Colonic mucosa (tissue), 4 donors: ENCODE measurements at regions not wholly inside any gene's neighbourhood (a gene's known extent, or its start where the extent isn't known, plus 50 kb on each side); places are given as distances from the start of the nearest gene placed in this dataset.

Source experiments
- DNase-seq: peaks from one replicate; pipeline ENCODE4 v3.0.0-alpha.2; 2020
- H3K27ac ChIP-seq: fragments of 200-600 bp; one replicate; pipeline ENCODE4 v1.8.0; 2021
- H3K27me3 ChIP-seq: fragments of 200-600 bp; one replicate; pipeline ENCODE4 v1.8.0; 2021
- H3K36me3 ChIP-seq: fragments of 200-600 bp; one replicate; pipeline ENCODE4 v1.8.0; 2021
- H3K4me1 ChIP-seq: fragments of 200-600 bp; one replicate; pipeline ENCODE4 v1.8.0; 2021; ENCODE audit warnings: mild to moderate bottlenecking
- H3K4me3 ChIP-seq: fragments of 200-600 bp; one replicate; pipeline ENCODE4 v1.8.0; 2021
- H3K9ac ChIP-seq, 2 donors: one replicate each; pipeline ENCODE4 v1.7.0; 2013; ENCODE audit warnings: control low read depth in 2 of 2, low read depth in 2 of 2, low read length in 2 of 2
- H3K9me3 ChIP-seq: fragments of 200-600 bp; one replicate; pipeline ENCODE4 v1.8.0; 2021
- intact Hi-C: fragments of 100-400 bp; cut with DNase I; formaldehyde crosslinking; loops from one replicate; pipeline ENCODE4 v1.14.1; 2022
- TF ChIP-seq, protein P1 (sequence below): fragments of 200-600 bp; IDR thresholded peaks from one replicate; pipeline ENCODE4 v1.8.0; 2022; ENCODE audit warnings: antibody characterized with exemption, mild to moderate bottlenecking
- donor health status: healthy.
- donor health status: DM: no; HTN: no; CAD: no.
- donor health status: DM: no; HTN: no; CAD: no.

DNA sequence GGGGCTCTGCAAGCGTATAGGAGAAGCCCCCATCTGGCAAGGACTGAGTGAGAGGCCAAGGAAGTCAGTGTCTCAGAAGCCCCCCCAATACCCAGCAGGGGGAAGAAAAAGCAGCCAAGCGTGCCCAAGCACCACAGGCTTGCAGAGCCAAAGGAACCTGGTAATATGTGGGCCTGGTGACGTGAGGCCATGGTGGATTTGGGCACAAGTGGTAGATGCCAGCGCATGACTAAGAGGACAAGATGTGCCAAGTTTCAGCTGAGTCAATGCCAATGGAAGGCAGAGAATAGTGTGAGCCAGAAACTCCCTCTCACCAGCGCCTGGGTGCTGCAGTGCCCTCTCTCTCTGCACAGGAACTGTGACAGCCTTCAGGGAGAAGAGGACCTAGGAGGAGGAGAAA lies 110.0 kb downstream of the QRSL1 start:
- DNase-seq: no peak
- Histone ChIP-seq H3K9me3 (no peaks in the 10 kb centered on the region), H3K27me3 (no peaks in the 10 kb centered on the region), H3K27ac (no peak overlapping the region), H3K9ac (peak overlapping the region in 1 of 2 donors; percentile 6), H3K4me3 (no peak overlapping the region), H3K4me1 (peaks cover 4% of the 10 kb centered on the region), H3K36me3 (no peaks in the 10 kb centered on the region)
- intact Hi-C loops: loop anchor here (10.0 kb wide), 1 partner anchor 235 kb away; the partner anchor contains the start of gene CD24
- TF ChIP-seq, protein P1, sequence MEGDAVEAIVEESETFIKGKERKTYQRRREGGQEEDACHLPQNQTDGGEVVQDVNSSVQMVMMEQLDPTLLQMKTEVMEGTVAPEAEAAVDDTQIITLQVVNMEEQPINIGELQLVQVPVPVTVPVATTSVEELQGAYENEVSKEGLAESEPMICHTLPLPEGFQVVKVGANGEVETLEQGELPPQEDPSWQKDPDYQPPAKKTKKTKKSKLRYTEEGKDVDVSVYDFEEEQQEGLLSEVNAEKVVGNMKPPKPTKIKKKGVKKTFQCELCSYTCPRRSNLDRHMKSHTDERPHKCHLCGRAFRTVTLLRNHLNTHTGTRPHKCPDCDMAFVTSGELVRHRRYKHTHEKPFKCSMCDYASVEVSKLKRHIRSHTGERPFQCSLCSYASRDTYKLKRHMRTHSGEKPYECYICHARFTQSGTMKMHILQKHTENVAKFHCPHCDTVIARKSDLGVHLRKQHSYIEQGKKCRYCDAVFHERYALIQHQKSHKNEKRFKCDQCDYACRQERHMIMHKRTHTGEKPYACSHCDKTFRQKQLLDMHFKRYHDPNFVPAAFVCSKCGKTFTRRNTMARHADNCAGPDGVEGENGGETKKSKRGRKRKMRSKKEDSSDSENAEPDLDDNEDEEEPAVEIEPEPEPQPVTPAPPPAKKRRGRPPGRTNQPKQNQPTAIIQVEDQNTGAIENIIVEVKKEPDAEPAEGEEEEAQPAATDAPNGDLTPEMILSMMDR: no peak

DNA sequence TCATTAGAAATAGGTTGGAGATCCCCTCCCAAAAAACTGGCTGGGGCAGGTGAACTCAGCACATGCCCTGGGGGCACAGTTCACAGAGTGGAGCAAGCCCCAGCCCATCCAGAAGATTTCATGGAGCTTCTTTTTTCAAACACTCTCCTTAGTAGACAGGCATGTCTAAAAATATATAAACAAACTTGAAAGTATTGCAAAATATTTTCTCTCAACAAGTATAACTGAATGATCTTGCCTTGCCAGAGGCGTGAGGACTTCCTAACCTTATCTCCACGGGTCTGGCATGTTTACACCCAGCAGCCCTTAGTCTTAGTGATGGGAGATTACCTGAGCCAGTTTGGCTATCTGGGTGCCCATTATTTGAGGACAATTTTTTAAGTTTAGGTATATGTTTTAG lies 107.1 kb downstream of the QRSL1 start:
- Histone ChIP-seq H3K36me3 (no peaks in the 10 kb centered on the region), H3K4me1 (peaks cover 4% of the 10 kb centered on the region), H3K27me3 (no peaks in the 10 kb centered on the region), H3K9me3 (no peaks in the 10 kb centered on the region), H3K9ac (no peak overlapping the region), H3K4me3 (no peak overlapping the region), H3K27ac (no peak overlapping the region)
- TF ChIP-seq, protein P1: no peak
- peak; percentile 13 for DNase-seq
- intact Hi-C loops: loop anchor here (10.0 kb wide), 1 partner anchor 238 kb away; the partner anchor contains the start of gene CD24

DNA sequence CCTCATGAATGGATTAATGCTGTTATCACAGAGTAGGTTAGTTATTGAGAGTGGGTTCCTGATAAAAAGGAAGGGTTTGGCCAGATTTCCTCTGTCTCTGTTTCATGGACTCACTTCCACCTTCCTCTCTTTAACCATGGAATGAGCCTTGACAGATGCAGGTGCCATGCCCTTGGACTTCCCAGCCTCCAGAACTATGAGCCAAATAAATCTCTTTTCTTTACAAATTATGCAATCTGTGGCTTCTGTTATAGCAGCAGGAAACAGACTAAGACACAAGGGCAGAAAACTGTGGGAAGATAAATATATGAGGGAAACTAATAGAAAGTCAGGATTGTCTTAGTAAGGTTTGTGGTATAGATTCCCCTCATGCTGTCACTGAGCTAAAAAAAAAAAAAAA lies 106.5 kb downstream of the QRSL1 start:
- H3K27me3 ChIP-seq: no peaks in the 10 kb centered on the region
- H3K9ac ChIP-seq: no peak overlapping the region
- H3K4me3 ChIP-seq: no peak overlapping the region
- no peak overlapping the region for H3K27ac ChIP-seq
- H3K9me3 ChIP-seq: no peaks in the 10 kb centered on the region
- H3K4me1 ChIP-seq: no peaks in the 10 kb centered on the region
- peak; percentile 7 for DNase-seq
- intact Hi-C loops: loop anchor here (10.0 kb wide), 1 partner anchor 239 kb away; the partner anchor contains the start of gene CD24
- TF ChIP-seq, protein P1: no peak
- no peaks in the 10 kb centered on the region for H3K36me3 ChIP-seq

DNA sequence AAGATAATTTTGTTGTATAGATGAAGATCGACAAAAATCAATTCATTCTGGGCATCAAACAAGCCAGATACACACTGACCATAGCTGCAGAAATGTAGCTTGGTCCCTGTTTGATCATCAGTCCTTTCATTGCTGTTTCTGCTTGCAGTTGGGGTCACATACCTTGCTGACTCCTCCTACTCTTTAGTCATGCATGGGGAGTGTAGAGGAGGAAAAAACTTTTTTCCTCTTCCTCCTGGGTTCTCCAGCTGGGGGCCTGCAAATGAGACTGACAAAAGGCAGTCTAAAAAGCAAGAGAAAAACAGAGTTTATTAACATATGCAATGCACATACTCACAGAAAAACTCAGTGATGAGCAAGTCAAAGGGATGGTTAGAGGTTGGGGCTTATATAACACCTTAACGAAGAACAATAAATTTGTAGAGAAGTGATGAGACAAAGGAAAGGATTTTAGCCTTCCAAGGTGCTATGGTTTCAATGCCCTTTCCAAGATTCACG lies 105.8 kb downstream of the QRSL1 start:
- Histone ChIP-seq H3K9ac (no peak overlapping the region), H3K36me3 (no peaks in the 10 kb centered on the region), H3K27ac (no peak overlapping the region), H3K27me3 (no peaks in the 10 kb centered on the region), H3K9me3 (no peaks in the 10 kb centered on the region), H3K4me1 (peaks cover 5% of the 10 kb centered on the region), H3K4me3 (no peak overlapping the region)
- intact Hi-C loops: loop anchor here (10.0 kb wide), 1 partner anchor 240 kb away; the partner anchor contains the start of gene CD24
- TF ChIP-seq, protein P1: no peak
- peak; percentile 16 for DNase-seq

DNA sequence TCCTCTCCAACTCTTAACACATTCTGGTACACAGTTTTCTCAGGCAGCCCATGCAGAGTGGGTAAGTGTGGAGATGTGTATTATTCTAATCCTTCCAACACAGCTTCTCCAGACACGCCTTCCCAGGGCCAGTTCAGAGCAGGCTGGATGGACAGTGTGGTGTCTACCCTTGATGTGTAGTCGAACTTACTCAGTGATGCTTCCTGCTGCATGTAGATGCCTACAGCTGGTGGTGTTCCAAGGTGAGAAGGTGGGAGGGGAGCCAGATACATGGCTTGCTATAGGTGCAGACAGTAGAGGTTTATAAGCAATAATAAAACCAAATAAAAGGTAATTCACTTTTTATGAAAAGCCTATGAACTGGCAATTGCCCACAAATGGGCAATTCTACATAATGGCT lies 104.0 kb downstream of the QRSL1 start:
- no peaks in the 10 kb centered on the region for H3K27me3 ChIP-seq
- no peaks in the 10 kb centered on the region for H3K36me3 ChIP-seq
- peaks cover 5% of the 10 kb centered on the region for H3K4me1 ChIP-seq
- DNase-seq: peak; percentile 79
- intact Hi-C loops: loop anchor here (10.0 kb wide), 1 partner anchor 241 kb away; the partner anchor contains the start of gene CD24
- peak overlapping the region in 1 of 2 donors; percentile 52 for H3K9ac ChIP-seq
- TF ChIP-seq, protein P1: no peak
- no peaks in the 10 kb centered on the region for H3K9me3 ChIP-seq
- H3K27ac ChIP-seq: peak overlapping the region; percentile 52
- no peak overlapping the region for H3K4me3 ChIP-seq
